ENCODE measurements at regions not wholly inside any gene's neighbourhood (a gene's known extent, or its start where the extent isn't known, plus 50 kb on each side); places are given as distances from the start of the nearest gene placed in this dataset.

DNA sequence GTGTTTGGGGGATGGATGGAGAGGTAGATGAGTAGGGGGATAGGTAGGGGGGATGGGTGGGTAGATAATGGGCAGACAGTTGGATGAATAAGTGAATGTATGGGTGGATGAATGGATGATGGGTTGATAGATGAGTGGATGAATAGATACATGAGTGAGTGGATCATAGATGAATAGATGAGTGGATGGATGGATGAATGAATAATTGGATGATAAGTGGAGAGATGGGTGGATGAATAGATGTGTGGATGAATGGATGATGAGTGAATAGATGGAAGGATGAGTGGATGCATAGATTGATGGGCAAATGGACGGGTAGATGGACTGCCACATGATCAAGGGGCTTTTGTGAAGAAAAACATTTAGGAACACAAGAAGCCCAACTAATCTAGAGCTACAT is 133.3 kb upstream of the F3 start:
- no peak for DNase-seq (ENCODE audit: low read depth)
- TF ChIP-seq, protein P1, sequence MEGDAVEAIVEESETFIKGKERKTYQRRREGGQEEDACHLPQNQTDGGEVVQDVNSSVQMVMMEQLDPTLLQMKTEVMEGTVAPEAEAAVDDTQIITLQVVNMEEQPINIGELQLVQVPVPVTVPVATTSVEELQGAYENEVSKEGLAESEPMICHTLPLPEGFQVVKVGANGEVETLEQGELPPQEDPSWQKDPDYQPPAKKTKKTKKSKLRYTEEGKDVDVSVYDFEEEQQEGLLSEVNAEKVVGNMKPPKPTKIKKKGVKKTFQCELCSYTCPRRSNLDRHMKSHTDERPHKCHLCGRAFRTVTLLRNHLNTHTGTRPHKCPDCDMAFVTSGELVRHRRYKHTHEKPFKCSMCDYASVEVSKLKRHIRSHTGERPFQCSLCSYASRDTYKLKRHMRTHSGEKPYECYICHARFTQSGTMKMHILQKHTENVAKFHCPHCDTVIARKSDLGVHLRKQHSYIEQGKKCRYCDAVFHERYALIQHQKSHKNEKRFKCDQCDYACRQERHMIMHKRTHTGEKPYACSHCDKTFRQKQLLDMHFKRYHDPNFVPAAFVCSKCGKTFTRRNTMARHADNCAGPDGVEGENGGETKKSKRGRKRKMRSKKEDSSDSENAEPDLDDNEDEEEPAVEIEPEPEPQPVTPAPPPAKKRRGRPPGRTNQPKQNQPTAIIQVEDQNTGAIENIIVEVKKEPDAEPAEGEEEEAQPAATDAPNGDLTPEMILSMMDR (IDR thresholded peaks at IDR 0.05; ENCODE audit: low read depth, low read length, missing control alignments): no peak
- H3K4me3 ChIP-seq (ENCODE audit: low read depth, low read length): no peak overlapping the region

DNA sequence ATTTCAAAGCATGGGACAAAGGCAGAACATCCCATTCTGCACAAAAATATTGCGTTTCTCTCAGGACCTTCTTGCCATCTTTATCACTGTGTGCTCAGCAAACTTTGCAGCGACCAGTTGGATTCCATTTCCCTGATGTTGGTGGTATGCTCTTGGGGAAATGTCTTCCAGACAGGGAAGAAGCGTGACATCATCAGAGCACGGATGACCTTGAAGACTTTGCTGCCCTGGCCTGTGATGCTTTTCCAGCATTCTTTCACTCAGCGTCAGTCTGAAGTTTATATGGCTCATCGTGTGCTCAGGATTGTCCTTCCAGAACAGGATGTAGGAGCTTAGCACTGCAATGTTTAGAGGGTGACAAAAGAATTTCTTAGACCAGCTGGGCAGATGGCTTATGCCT is 131.4 kb upstream of the F3 start:
- H3K4me3 ChIP-seq (ENCODE audit: low read depth, low read length): no peak overlapping the region
- no peak for DNase-seq (ENCODE audit: low read depth)
- TF ChIP-seq, protein P1 (IDR thresholded peaks at IDR 0.05; ENCODE audit: low read depth, low read length, missing control alignments): no peak

DNA sequence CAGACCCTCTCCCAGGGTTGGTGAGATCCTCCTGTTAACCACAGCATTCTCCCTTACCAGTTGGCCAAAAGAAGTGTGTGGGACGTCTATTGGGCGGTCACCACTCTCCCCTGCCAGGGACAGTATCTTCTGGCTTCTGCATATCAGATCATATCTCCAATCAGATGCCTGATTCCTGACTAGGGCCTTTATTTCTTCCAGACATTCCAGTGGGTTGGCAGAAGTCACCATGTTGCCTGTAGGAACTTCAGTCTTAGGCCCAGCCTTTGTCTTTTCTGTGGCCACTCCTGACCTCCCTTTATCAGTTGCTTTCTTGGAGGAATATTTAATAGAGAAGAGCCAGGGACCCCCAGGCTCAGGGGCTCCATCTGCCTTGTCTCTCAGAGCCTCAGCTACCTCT is 130.4 kb upstream of the F3 start:
- TF ChIP-seq, protein P1 (IDR thresholded peaks at IDR 0.05; ENCODE audit: low read depth, low read length, missing control alignments): no peak
- H3K4me3 ChIP-seq (ENCODE audit: low read depth, low read length): no peak overlapping the region
- no peak for DNase-seq (ENCODE audit: low read depth)

- DNase-seq (ENCODE audit: low read depth): no peak
- TF ChIP-seq, protein P1 (IDR thresholded peaks at IDR 0.05; ENCODE audit: low read depth, low read length, missing control alignments): no peak
These were observed 128.7 kb upstream of the F3 start for GRCh38 chr1:94670273-94670672.

DNA sequence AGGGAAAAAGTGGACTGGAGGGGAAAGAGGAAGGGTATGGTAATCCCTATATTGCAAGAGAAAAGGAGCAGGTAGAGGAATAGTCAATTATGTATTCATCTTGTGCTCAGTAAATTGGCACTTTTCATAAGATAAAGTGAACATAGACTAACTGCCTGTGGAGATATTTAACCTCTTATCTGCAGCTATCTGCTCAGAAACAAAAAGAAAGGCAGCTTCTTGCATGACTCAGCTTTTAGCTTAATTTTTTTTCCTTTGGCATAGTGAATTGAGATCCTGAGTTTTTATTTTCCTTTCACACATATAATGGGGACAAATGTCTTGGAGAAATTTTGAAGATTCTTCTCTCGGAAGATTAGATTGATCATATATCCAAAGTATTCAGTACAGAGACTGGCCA is 127.6 kb upstream of the F3 start:
- TF ChIP-seq, protein P1 (IDR thresholded peaks at IDR 0.05; ENCODE audit: low read depth, low read length, missing control alignments): no peak
- no peak for DNase-seq (ENCODE audit: low read depth)
- H3K4me3 ChIP-seq (ENCODE audit: low read depth, low read length): no peak overlapping the region

More at GRCh38 chr1:94670273-94670672, 128.7 kb upstream of the F3 start:
- H3K4me3 ChIP-seq (ENCODE audit: low read depth, low read length): no peak overlapping the region

DNA sequence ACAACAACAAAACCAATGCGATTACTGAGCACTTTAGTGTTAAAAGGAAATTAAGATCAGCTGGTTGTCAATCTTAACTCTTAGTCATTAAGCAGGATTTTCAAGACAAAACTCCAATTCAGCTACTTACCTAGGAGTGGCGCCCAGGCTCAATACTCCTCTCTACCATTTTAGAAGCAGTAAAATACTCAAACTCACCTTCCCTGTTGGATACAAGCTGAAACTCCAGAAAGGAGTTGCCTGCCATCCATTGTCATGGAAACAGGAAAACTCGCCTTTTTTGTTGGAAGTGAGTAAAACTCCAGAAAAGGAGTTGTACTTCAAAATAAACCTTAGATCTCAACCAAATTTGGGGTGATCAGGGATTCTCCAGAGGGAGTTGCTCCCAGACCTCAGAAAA is 127.0 kb upstream of the F3 start:
- TF ChIP-seq, protein P1 (IDR thresholded peaks at IDR 0.05; ENCODE audit: low read depth, low read length, missing control alignments): no peak
- no peak overlapping the region for H3K4me3 ChIP-seq (ENCODE audit: low read depth, low read length)
- no peak for DNase-seq (ENCODE audit: low read depth)

DNA sequence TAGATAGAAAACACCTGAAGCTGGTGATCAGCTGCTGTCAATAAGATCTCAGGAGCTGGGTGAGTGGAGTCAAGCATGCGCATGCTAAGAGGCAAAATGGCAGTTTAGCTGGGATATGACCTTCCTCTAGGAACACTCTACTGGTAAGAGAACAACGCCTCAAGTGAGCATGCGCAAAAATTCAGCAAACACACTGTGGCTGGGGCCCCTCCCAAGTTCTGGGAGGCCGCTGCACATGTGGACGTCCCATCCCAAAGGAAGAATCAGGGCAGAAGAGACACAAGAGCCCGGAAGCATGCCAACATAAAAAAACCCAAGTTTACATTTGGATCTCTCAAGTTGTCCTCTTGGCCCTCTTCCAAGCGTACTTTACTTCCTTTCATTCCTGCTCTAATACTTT is 126.3 kb upstream of the F3 start:
- TF ChIP-seq, protein P1 (IDR thresholded peaks at IDR 0.05; ENCODE audit: low read depth, low read length, missing control alignments): no peak
- DNase-seq (ENCODE audit: low read depth): no peak
- H3K4me3 ChIP-seq (ENCODE audit: low read depth, low read length): no peak overlapping the region
